ENCODE measurements at regions not wholly inside any gene's neighbourhood (a gene's known extent, or its start where the extent isn't known, plus 50 kb on each side); places are given as distances from the start of the nearest gene placed in this dataset.
A peak's percentile ranks its signal among the peaks of the same experiment; 100 is the strongest.

GRCh38 chr18:67428158-67428557 is 88.4 kb downstream of the DSEL start:
- H3K4me1 Mint-ChIP-seq, result no peaks in the 10 kb centered on the region
- Histone ChIP-seq H3K27me3 (ENCODE audit: control insufficient read depth in 2 of 2, insufficient read depth in 2 of 2, low read length in 2 of 2) (no peaks in the 10 kb centered on the region), H3K4me1 (ENCODE audit: control insufficient read depth in 2 of 2, insufficient read depth in 2 of 2, low read length in 2 of 2) (no peaks in the 10 kb centered on the region), H3K27ac (ENCODE audit: low read depth, low read length) (no peak overlapping the region), H3K36me3 (ENCODE audit: control insufficient read depth in 2 of 3, insufficient read depth in 3 of 3, low read length in 3 of 3) (no peaks in the 10 kb centered on the region), H3K9me3 (ENCODE audit: control insufficient read depth in 2 of 3, low read length in 3 of 3) (no peaks in the 10 kb centered on the region), H3K4me3 (ENCODE audit: low read length) (no peak overlapping the region)
- ChIA-PET CTCF (no interaction called here), POLR2A (no interaction called here)
- H3K9me3 Mint-ChIP-seq, result peaks cover 0 to 1% (median 0%) of the 10 kb centered on the region in 11 donors
- no peak overlapping the region for H3K27ac Mint-ChIP-seq
- no peak overlapping the region for H3K4me3 Mint-ChIP-seq
- no peaks in the 10 kb centered on the region for H3K36me3 Mint-ChIP-seq
- no peak for DNase-seq
- no peak for ATAC-seq
- H3K27me3 Mint-ChIP-seq, result peaks cover 0 to 6% (median 0%) of the 10 kb centered on the region in 5 donors
- intact Hi-C loops (cut with micrococcal nuclease), result loop anchor here in 1 of 2 donors (10.0 kb wide), 1 partner anchor 63 kb away; no protein-coding TSS in a partner anchor

- ChIA-PET POLR2A (no interaction called here), CTCF (no interaction called here)
- no peaks in the 10 kb centered on the region for H3K36me3 ChIP-seq (ENCODE audit: control insufficient read depth in 2 of 3, insufficient read depth in 3 of 3, low read length in 3 of 3)
- no peak overlapping the region for H3K27ac ChIP-seq (ENCODE audit: low read depth, low read length)
- H3K4me3 ChIP-seq (ENCODE audit: low read length), result no peak overlapping the region
- Mint-ChIP-seq H3K27me3 (peaks cover 0 to 2% (median 0%) of the 10 kb centered on the region in 5 donors), H3K4me3 (no peak overlapping the region), H3K9me3 (peaks cover 0 to 1% (median 0%) of the 10 kb centered on the region in 11 donors), H3K4me1 (no peaks in the 10 kb centered on the region), H3K36me3 (no peaks in the 10 kb centered on the region), H3K27ac (no peak overlapping the region)
- DNase-seq (no peak), ATAC-seq (no peak)
- intact Hi-C loops (cut with micrococcal nuclease), result loop anchor here in 1 of 2 donors (10.0 kb wide), 1 partner anchor 62 kb away; no protein-coding TSS in a partner anchor
- H3K4me1 ChIP-seq (ENCODE audit: control insufficient read depth in 2 of 2, insufficient read depth in 2 of 2, low read length in 2 of 2), result no peaks in the 10 kb centered on the region
- no peaks in the 10 kb centered on the region for H3K27me3 ChIP-seq (ENCODE audit: control insufficient read depth in 2 of 2, insufficient read depth in 2 of 2, low read length in 2 of 2)
- no peaks in the 10 kb centered on the region for H3K9me3 ChIP-seq (ENCODE audit: control insufficient read depth in 2 of 3, low read length in 3 of 3)
Measured at GRCh38 chr18:67426486-67426885, 90.0 kb downstream of the DSEL start.

DNA sequence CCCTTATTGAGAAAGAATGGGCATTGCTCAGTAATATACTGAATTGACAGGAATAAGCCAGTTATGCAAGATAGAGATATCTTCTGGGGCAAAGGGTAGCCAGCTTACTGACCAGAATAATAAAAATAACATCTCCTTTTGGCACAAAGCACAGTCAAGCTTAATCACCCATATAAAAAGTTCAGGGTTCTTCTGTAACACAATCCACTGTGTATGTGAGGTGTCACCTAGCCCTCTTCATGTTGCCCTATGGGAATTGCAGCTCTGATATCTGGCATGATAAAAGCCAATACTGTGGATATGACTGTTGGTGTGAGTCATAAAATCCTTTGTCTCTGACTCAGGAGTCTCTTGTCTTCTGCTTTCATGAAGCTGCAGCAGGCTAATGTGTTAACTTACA is 90.8 kb downstream of the DSEL start:
- H3K36me3 ChIP-seq (ENCODE audit: control insufficient read depth in 2 of 3, insufficient read depth in 3 of 3, low read length in 3 of 3), result no peaks in the 10 kb centered on the region
- Mint-ChIP-seq H3K4me3 (no peak overlapping the region), H3K4me1 (no peaks in the 10 kb centered on the region), H3K36me3 (no peaks in the 10 kb centered on the region), H3K9me3 (peaks cover 0 to 1% (median 0%) of the 10 kb centered on the region in 11 donors), H3K27ac (no peak overlapping the region), H3K27me3 (no peaks in the 10 kb centered on the region)
- ATAC-seq, result no peak
- no peaks in the 10 kb centered on the region for H3K4me1 ChIP-seq (ENCODE audit: control insufficient read depth in 2 of 2, insufficient read depth in 2 of 2, low read length in 2 of 2)
- no peak overlapping the region for H3K27ac ChIP-seq (ENCODE audit: low read depth, low read length)
- intact Hi-C loops (cut with micrococcal nuclease), result loop anchor here in 1 of 2 donors (10.0 kb wide), 1 partner anchor 61 kb away; no protein-coding TSS in a partner anchor
- H3K27me3 ChIP-seq (ENCODE audit: control insufficient read depth in 2 of 2, insufficient read depth in 2 of 2, low read length in 2 of 2), result no peaks in the 10 kb centered on the region
- H3K9me3 ChIP-seq (ENCODE audit: control insufficient read depth in 2 of 3, low read length in 3 of 3), result no peaks in the 10 kb centered on the region
- DNase-seq, result no peak
- POLR2A ChIA-PET, result no interaction called here
- H3K4me3 ChIP-seq (ENCODE audit: low read length), result no peak overlapping the region
- CTCF ChIA-PET, result no interaction called here

DNA sequence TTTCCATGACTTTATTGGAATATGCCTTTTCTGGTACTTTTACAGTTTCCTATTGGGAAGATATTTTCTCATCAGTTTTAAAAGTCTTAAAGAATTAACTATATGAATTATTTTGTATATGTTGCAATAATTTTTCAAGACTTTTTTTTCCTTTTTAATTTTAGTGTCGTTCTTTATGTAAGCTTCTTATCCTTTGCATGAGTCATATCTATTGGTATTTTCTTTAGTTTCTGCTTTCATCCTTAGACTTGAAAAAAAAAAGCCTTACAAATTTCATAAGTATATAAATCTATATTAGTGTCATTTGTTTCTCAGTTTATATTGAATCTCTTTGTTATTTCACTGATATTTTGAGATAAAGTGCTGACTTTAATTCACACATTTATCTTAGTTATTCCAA is 94.9 kb downstream of the DSEL start:
- no peak for ATAC-seq
- peaks cover 3 to 10% (median 9%) of the 10 kb centered on the region in 7 donors for H3K4me1 Mint-ChIP-seq
- no peak for DNase-seq
- intact Hi-C loops (cut with micrococcal nuclease), result loop anchor here in 1 of 2 donors (10.0 kb wide), 1 partner anchor 57 kb away; no protein-coding TSS in a partner anchor
- POLR2A ChIA-PET, result no interaction called here
- CTCF ChIA-PET, result no interaction called here
- H3K4me1 ChIP-seq (ENCODE audit: control insufficient read depth in 2 of 2, insufficient read depth in 2 of 2, low read length in 2 of 2), result no peaks in the 10 kb centered on the region
- H3K9me3 Mint-ChIP-seq, result no peaks in the 10 kb centered on the region
- H3K27me3 Mint-ChIP-seq, result no peaks in the 10 kb centered on the region
- H3K36me3 Mint-ChIP-seq, result no peaks in the 10 kb centered on the region
- H3K4me3 Mint-ChIP-seq, result no peak overlapping the region
- H3K9me3 ChIP-seq (ENCODE audit: control insufficient read depth in 2 of 3, low read length in 3 of 3), result no peaks in the 10 kb centered on the region
- no peak overlapping the region for H3K27ac ChIP-seq (ENCODE audit: low read depth, low read length)
- no peaks in the 10 kb centered on the region for H3K27me3 ChIP-seq (ENCODE audit: control insufficient read depth in 2 of 2, insufficient read depth in 2 of 2, low read length in 2 of 2)
- H3K4me3 ChIP-seq (ENCODE audit: low read length), result no peak overlapping the region
- H3K36me3 ChIP-seq (ENCODE audit: control insufficient read depth in 2 of 3, insufficient read depth in 3 of 3, low read length in 3 of 3), result no peaks in the 10 kb centered on the region
- H3K27ac Mint-ChIP-seq, result no peak overlapping the region

GRCh38 chr18:67417864-67418523 is 98.5 kb downstream of the DSEL start:
- H3K4me3 Mint-ChIP-seq, result peak overlapping the region; percentile 36 to 81 (median 73)
- no peaks in the 10 kb centered on the region for H3K27me3 Mint-ChIP-seq
- DNase-seq, result peak in 7 of 9 donors; percentile 16 to 50 (median 36)
- H3K36me3 Mint-ChIP-seq, result no peaks in the 10 kb centered on the region
- intact Hi-C loops (cut with micrococcal nuclease), result loop anchor here (1.0 to 10.0 kb wide), 4 partner anchors 19 to 173 kb away; partner anchors contain the start of gene DSEL (in 1 of the 2)
- POLR2A ChIA-PET, result no interaction called here
- Histone ChIP-seq H3K36me3 (ENCODE audit: control insufficient read depth in 2 of 3, insufficient read depth in 3 of 3, low read length in 3 of 3) (no peaks in the 10 kb centered on the region), H3K9me3 (ENCODE audit: control insufficient read depth in 2 of 3, low read length in 3 of 3) (no peaks in the 10 kb centered on the region), H3K27me3 (ENCODE audit: control insufficient read depth in 2 of 2, insufficient read depth in 2 of 2, low read length in 2 of 2) (no peaks in the 10 kb centered on the region), H3K27ac (ENCODE audit: low read depth, low read length) (no peak overlapping the region), H3K4me1 (ENCODE audit: control insufficient read depth in 2 of 2, insufficient read depth in 2 of 2, low read length in 2 of 2) (no peaks in the 10 kb centered on the region), H3K4me3 (ENCODE audit: low read length) (peak overlapping the region; percentile 53)
- peak; percentile 57 for ATAC-seq
- H3K4me1 Mint-ChIP-seq, result peaks cover 3 to 10% (median 9%) of the 10 kb centered on the region in 7 donors
- peak overlapping the region; percentile 33 to 83 (median 49) for H3K27ac Mint-ChIP-seq
- peaks cover 0 to 1% (median 0%) of the 10 kb centered on the region in 11 donors for H3K9me3 Mint-ChIP-seq
- CTCF ChIA-PET, result no interaction called here

- CTCF ChIA-PET, result no interaction called here
Measured at GRCh38 chr18:67411116-67411515, 105.4 kb downstream of the DSEL start.

More at GRCh38 chr18:67411116-67411515, 105.4 kb downstream of the DSEL start:
- intact Hi-C loops (cut with micrococcal nuclease), result loop anchor here in 1 of 2 donors (10.0 kb wide), 1 partner anchor 166 kb away; no protein-coding TSS in a partner anchor
- H3K27ac ChIP-seq (ENCODE audit: low read depth, low read length), result no peak overlapping the region
- no peak for DNase-seq
- H3K9me3 ChIP-seq (ENCODE audit: control insufficient read depth in 2 of 3, low read length in 3 of 3), result no peaks in the 10 kb centered on the region
- Mint-ChIP-seq H3K9me3 (peaks cover 0 to 1% (median 0%) of the 10 kb centered on the region in 11 donors), H3K4me3 (no peak overlapping the region), H3K27me3 (no peaks in the 10 kb centered on the region), H3K36me3 (no peaks in the 10 kb centered on the region), H3K4me1 (no peaks in the 10 kb centered on the region), H3K27ac (no peak overlapping the region)
- POLR2A ChIA-PET, result no interaction called here
- H3K36me3 ChIP-seq (ENCODE audit: control insufficient read depth in 2 of 3, insufficient read depth in 3 of 3, low read length in 3 of 3), result no peaks in the 10 kb centered on the region
- no peaks in the 10 kb centered on the region for H3K4me1 ChIP-seq (ENCODE audit: control insufficient read depth in 2 of 2, insufficient read depth in 2 of 2, low read length in 2 of 2)
- no peaks in the 10 kb centered on the region for H3K27me3 ChIP-seq (ENCODE audit: control insufficient read depth in 2 of 2, insufficient read depth in 2 of 2, low read length in 2 of 2)
- no peak overlapping the region for H3K4me3 ChIP-seq (ENCODE audit: low read length)
- ATAC-seq, result no peak
